HepG2 (cell line): ENCODE measurements at regions not wholly inside any gene's neighbourhood (a gene's known extent, or its start where the extent isn't known, plus 50 kb on each side); places are given as distances from the start of the nearest gene placed in this dataset.

Source experiments
- ARID5B ChIP-seq: IDR thresholded peaks from 2 replicates; pipeline ENCODE4 v1.4.0; 2020; ENCODE audit warnings: mild to moderate bottlenecking, missing genetic modification reagents
- HMG20A ChIP-seq: IDR thresholded peaks from 2 replicates; pipeline ENCODE4 v1.6.1; 2016; ENCODE audit warnings: borderline replicate concordance
- HOMEZ ChIP-seq: IDR thresholded peaks from 2 replicates; pipeline ENCODE4 v1.6.1; 2016; ENCODE audit warnings: low read depth
- IKZF5 ChIP-seq: IDR thresholded peaks from 2 replicates; pipeline ENCODE4 v1.6.1; 2018; ENCODE audit warnings: missing genetic modification reagents, mild to moderate bottlenecking, missing compliant biosample characterization
- KDM2A ChIP-seq: sonication (generic); formaldehyde crosslinking; IDR thresholded peaks from 2 replicates; pipeline ENCODE4 v1.4.0; 2020; ENCODE audit warnings: low read depth, missing genetic modification reagents, borderline replicate concordance
- MED8 ChIP-seq: sonication (generic); formaldehyde crosslinking; IDR thresholded peaks from 2 replicates; pipeline ENCODE4 v1.8.1; 2023; ENCODE audit warnings: mild to moderate bottlenecking, missing genetic modification reagents; ENCODE audit not compliant: insufficient replicate concordance
- MXD4 ChIP-seq: IDR thresholded peaks from 2 replicates; pipeline ENCODE4 v1.6.1; 2016; ENCODE audit warnings: mild to moderate bottlenecking, missing biosample characterization, missing genetic modification reagents
- POLR2G ChIP-seq: fragments of 200-400 bp; formaldehyde crosslinking; IDR thresholded peaks from 2 replicates; pipeline ENCODE4 v1.6.1; 2018; ENCODE audit warnings: mild to moderate bottlenecking, low read depth, low read length, moderate library complexity
- SAFB2 ChIP-seq: sonication (generic); formaldehyde crosslinking; IDR thresholded peaks from 2 replicates; pipeline ENCODE4 v1.5.1; 2020; ENCODE audit warnings: missing genetic modification reagents, low read depth, mild to moderate bottlenecking, borderline replicate concordance
- SALL1 ChIP-seq: sonication (generic); formaldehyde crosslinking; IDR thresholded peaks from 2 replicates; pipeline ENCODE4 v1.8.0; 2022; ENCODE audit warnings: mild to moderate bottlenecking, missing genetic modification reagents
- SIX4 ChIP-seq: sonication (generic); formaldehyde crosslinking; IDR thresholded peaks from 2 replicates; pipeline ENCODE4 v1.4.0; 2020; ENCODE audit warnings: missing genetic modification reagents
- SP5 ChIP-seq: IDR thresholded peaks from 2 replicates; pipeline ENCODE4 v1.6.1; 2016; ENCODE audit warnings: low read depth, borderline replicate concordance
- SRSF9 ChIP-seq: fragments of 200-400 bp; formaldehyde crosslinking; IDR thresholded peaks from 2 replicates; pipeline ENCODE4 v1.6.1; 2018; ENCODE audit warnings: borderline replicate concordance, mild to moderate bottlenecking, low read depth, low read length; ENCODE audit not compliant: insufficient read depth, poor library complexity, severe bottlenecking
- TFE3 ChIP-seq: IDR thresholded peaks from 2 replicates; pipeline ENCODE4 v1.6.1; 2016
- ZBTB26 ChIP-seq: IDR thresholded peaks from 2 replicates; pipeline ENCODE4 v1.6.1; 2016; ENCODE audit warnings: missing compliant biosample characterization, missing genetic modification reagents, borderline replicate concordance
- ZNF605 ChIP-seq: sonication (generic); formaldehyde crosslinking; IDR thresholded peaks from 2 replicates; pipeline ENCODE4 v1.8.0; 2022; ENCODE audit warnings: mild to moderate bottlenecking, missing genetic modification reagents
- ZNF792 ChIP-seq: IDR thresholded peaks from 2 replicates; pipeline ENCODE4 v1.6.1; 2016
- ZNF883 ChIP-seq: sonication (generic); formaldehyde crosslinking; IDR thresholded peaks from 2 replicates; pipeline ENCODE4 v1.5.1; 2020; ENCODE audit warnings: mild to moderate bottlenecking, missing genetic modification reagents; ENCODE audit errors: not compliant biosample characterization

GRCh38 chr6:168196385-168196860 is 117.4 kb upstream of the FRMD1 start (continued):
- TF ChIP-seq ZBTB26 (CRISPR knock-in tag) (no peak; the same call in 1 of the 2 replicates), IKZF5 (0 out of 2 replicates have a peak, but pooled peaks have one; percentile 13), HMG20A (CRISPR knock-in tag) (peak; percentile 45; the same call in 1 of the 2 replicates), ZNF792 (CRISPR knock-in tag) (peak; percentile 21; the same call in 1 of the 2 replicates), SAFB2 (CRISPR knock-in tag) (no peak), SRSF9 (no peak), ZNF883 (no peak), KDM2A (CRISPR knock-in tag) (no peak), MXD4 (CRISPR knock-in tag) (no peak), POLR2G (peak; percentile 41; the same call in 1 of the 2 replicates), ZNF605 (CRISPR knock-in tag) (0 out of 2 replicates have a peak, but pooled peaks have one; percentile 5), HOMEZ (CRISPR knock-in tag) (peak; percentile 18; the same call in 1 of the 2 replicates), MED8 (CRISPR knock-in tag) (no peak), ARID5B (CRISPR knock-in tag) (peak; percentile 62), TFE3 (CRISPR knock-in tag) (peak; percentile 8; the same call in 1 of the 2 replicates), SIX4 (CRISPR knock-in tag) (peak; percentile 18; the same call in 1 of the 2 replicates), SALL1 (CRISPR knock-in tag) (peak; percentile 58), SP5 (0 out of 2 replicates have a peak, but pooled peaks have one; percentile 12)
